ENCODE measurements at regions not wholly inside any gene's neighbourhood (a gene's known extent, or its start where the extent isn't known, plus 50 kb on each side); places are given as distances from the start of the nearest gene placed in this dataset.

GRCh38 chr4:179415037-179415846, 1973.0 kb upstream of the AGA start:
- intact Hi-C loops (cut with DNase I; ENCODE audit: low total_unique reads), result no loop called here
- no peak overlapping the region for H3K4me3 ChIP-seq (ENCODE audit: low read depth, poor library complexity, severe bottlenecking)
- no peak for DNase-seq (ENCODE audit: low spot score in 2 of 2)
- TF ChIP-seq POLR2A (IDR thresholded peaks at IDR 0.05) (no peak), CTCF (IDR thresholded peaks at IDR 0.05) (no peak)
- WGBS, 2 donors, result 69 to 74% methylated on average over 1 of the region's 1 CpG

GRCh38 chr4:179415847-179416223, 1973.6 kb upstream of the AGA start:
- WGBS, 2 donors, result 78 to 80% methylated on average over 1 of the region's 1 CpG
- no peak for TF ChIP-seq CTCF (IDR thresholded peaks at IDR 0.05)
- no peak for TF ChIP-seq POLR2A (IDR thresholded peaks at IDR 0.05)
- no peak overlapping the region for H3K4me3 ChIP-seq (ENCODE audit: low read depth, poor library complexity, severe bottlenecking)
- DNase-seq (ENCODE audit: low spot score in 2 of 2), result no peak
- intact Hi-C loops (cut with DNase I; ENCODE audit: low total_unique reads), result no loop called here

- H3K4me3 ChIP-seq (ENCODE audit: low read depth, poor library complexity, severe bottlenecking), result no peak overlapping the region
- TF ChIP-seq CTCF (IDR thresholded peaks at IDR 0.05), result no peak
- TF ChIP-seq POLR2A (IDR thresholded peaks at IDR 0.05), result no peak
- WGBS, 2 donors, result 41 to 49% methylated on average over 2 of the region's 2 CpGs
- DNase-seq (ENCODE audit: low spot score in 2 of 2), result no peak
- intact Hi-C loops (cut with DNase I; ENCODE audit: low total_unique reads), result no loop called here
Measured at GRCh38 chr4:179417357-179417756, 1975.1 kb upstream of the AGA start.

- WGBS, 2 donors, result 64 to 76% methylated on average over 4 of the region's 4 CpGs
- no peak overlapping the region for H3K4me3 ChIP-seq (ENCODE audit: low read depth, poor library complexity, severe bottlenecking)
- intact Hi-C loops (cut with DNase I; ENCODE audit: low total_unique reads), result no loop called here
- TF ChIP-seq POLR2A (IDR thresholded peaks at IDR 0.05), result no peak
- TF ChIP-seq CTCF (IDR thresholded peaks at IDR 0.05), result no peak
- no peak for DNase-seq (ENCODE audit: low spot score in 2 of 2)
Measured at GRCh38 chr4:179437962-179438361, 1995.7 kb upstream of the AGA start.

- no peak overlapping the region for H3K4me3 ChIP-seq (ENCODE audit: low read depth, poor library complexity, severe bottlenecking)
- intact Hi-C loops (cut with DNase I; ENCODE audit: low total_unique reads), result no loop called here
- TF ChIP-seq CTCF (IDR thresholded peaks at IDR 0.05) (no peak), POLR2A (IDR thresholded peaks at IDR 0.05) (no peak)
- DNase-seq (ENCODE audit: low spot score in 2 of 2), result no peak
- 28 to 38% methylated on average over 1 of the region's 1 CpG for WGBS, 2 donors
Measured at GRCh38 chr4:179441596-179441995, 1999.4 kb upstream of the AGA start.

- DNase-seq (ENCODE audit: low spot score in 2 of 2), result no peak
- intact Hi-C loops (cut with DNase I; ENCODE audit: low total_unique reads), result no loop called here
- WGBS, 2 donors, result 33 to 49% methylated on average over 2 of the region's 2 CpGs
- no peak overlapping the region for H3K4me3 ChIP-seq (ENCODE audit: low read depth, poor library complexity, severe bottlenecking)
- TF ChIP-seq POLR2A (IDR thresholded peaks at IDR 0.05), result no peak
- TF ChIP-seq CTCF (IDR thresholded peaks at IDR 0.05), result no peak
Measured at GRCh38 chr4:179447308-179447707, 2005.1 kb upstream of the AGA start.
